Thoracic aorta (tissue), 2 donors: ENCODE measurements at regions not wholly inside any gene's neighbourhood (a gene's known extent, or its start where the extent isn't known, plus 50 kb on each side); places are given as distances from the start of the nearest gene placed in this dataset.

ENCODE experiments used
- ATAC-seq: fragments of 150-250 bp; one replicate; pipeline ENCODE4 v1.8.0; 2017; ENCODE audit warnings: low read depth; ENCODE audit not compliant: insufficient number of reproducible peaks, low FRiP score
- DNase-seq: peaks from one replicate; pipeline ENCODE4 v3.0.0-alpha.2; 2020; ENCODE audit warnings: low spot score
- H3K27ac ChIP-seq, 2 donors: fragments of 200-600 bp; sonication (generic); 1 replicate in 1 of 2; 2 replicates in 1 of 2; pipeline ENCODE4 v1.5.1; 2016; ENCODE audit warnings: mild to moderate bottlenecking in 2 of 2, moderate library complexity in 2 of 2
- H3K27me3 ChIP-seq: fragments of 200-600 bp; sonication (generic); replicated peaks from 2 replicates; pipeline ENCODE4 v1.6.0; 2016; ENCODE audit warnings: mild to moderate bottlenecking; ENCODE audit not compliant: insufficient read depth
- H3K36me3 ChIP-seq: fragments of 200-600 bp; sonication (generic); one replicate; pipeline ENCODE4 v1.5.1; 2016
- H3K4me1 ChIP-seq, 2 donors: fragments of 200-600 bp; sonication (generic); 1 replicate in 1 of 2; 2 replicates in 1 of 2; pipeline versions ENCODE4 v1.5.1 to v1.6.0; 2016; ENCODE audit warnings: low read depth in 2 of 2, mild to moderate bottlenecking in 1 of 2; ENCODE audit not compliant: control insufficient read depth in 1 of 2
- H3K4me3 ChIP-seq: fragments of 200-600 bp; sonication (generic); 2 replicates; pipeline ENCODE4 v1.5.1; 2016; ENCODE audit warnings: mild to moderate bottlenecking
- H3K9me3 ChIP-seq: fragments of 200-600 bp; sonication (generic); 2 replicates; pipeline ENCODE4 v1.5.1; 2016
- CTCF ChIP-seq: fragments of 200-600 bp; sonication (generic); IDR thresholded peaks from one replicate; pipeline ENCODE4 v1.5.1; 2019; ENCODE audit warnings: antibody characterized with exemption

DNA sequence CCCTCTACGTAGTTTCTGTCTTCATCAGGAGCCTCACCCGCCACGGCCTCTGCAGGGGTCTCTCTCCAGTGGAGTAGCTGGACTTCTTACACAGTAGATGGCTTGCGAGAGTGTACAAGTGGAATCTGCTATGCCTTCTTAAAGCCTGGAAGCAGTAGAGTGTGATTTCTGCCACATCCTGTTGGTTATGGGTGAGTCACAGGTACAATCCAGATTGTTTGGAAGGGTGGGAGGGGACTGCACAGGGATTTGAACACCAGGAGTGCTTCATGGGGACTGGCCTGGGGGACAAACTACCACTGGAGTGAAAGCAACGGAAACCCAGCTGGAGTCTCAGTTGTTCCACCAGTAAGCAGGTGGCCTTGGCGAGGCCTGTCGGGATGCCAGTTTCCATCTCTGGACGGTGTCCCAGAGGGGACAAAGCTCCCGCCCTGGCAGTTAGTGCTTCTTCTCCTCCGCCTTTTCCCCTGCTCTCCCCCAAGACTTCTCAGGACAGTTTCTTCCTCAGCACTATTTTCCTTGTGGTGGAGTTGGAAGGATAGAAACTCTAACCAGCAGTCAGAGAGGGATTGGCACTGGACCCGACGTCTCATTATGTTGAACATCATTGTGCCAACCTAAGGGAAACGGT lies 85.0 kb upstream of the RCN1 start:
- H3K4me3 ChIP-seq, result no peak overlapping the region

DNA sequence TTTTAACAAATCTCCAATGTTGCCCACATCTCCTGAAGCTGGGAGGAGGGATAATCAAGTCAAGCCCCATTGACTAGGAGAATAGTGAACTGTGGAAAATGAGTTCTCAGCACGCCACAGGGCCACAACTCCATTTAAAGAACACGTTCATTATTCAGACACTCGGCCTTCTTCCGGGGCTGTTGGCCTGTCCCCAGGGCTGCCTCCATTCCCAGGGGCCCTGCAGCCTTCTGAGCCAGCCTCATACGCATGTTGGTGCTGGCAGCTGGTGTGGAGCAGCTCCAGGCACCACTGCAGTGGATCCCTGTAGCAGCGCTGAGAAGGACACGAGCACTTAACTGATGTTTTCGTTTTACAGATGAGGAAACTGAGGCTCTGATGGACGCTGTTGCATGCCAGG lies 87.5 kb upstream of the RCN1 start:
- Histone ChIP-seq H3K4me1 (no peaks in the 10 kb centered on the region), H3K4me3 (no peak overlapping the region), H3K27ac (no peak overlapping the region), H3K36me3 (no peaks in the 10 kb centered on the region), H3K9me3 (no peaks in the 10 kb centered on the region), H3K27me3 (no peaks in the 10 kb centered on the region)
- no peak for TF ChIP-seq CTCF
- DNase-seq (no peak), ATAC-seq (no peak)

More for the DNA sequence above, 85.0 kb upstream of the RCN1 start:
- DNase-seq (no peak), ATAC-seq (no peak)
- Histone ChIP-seq H3K27ac (no peak overlapping the region), H3K36me3 (no peaks in the 10 kb centered on the region), H3K9me3 (no peaks in the 10 kb centered on the region), H3K4me1 (no peaks in the 10 kb centered on the region), H3K27me3 (no peaks in the 10 kb centered on the region)
- no peak for TF ChIP-seq CTCF

GRCh38 chr11:32002311-32002710 lies 88.6 kb upstream of the RCN1 start:
- Histone ChIP-seq H3K4me3 (no peak overlapping the region), H3K27me3 (no peaks in the 10 kb centered on the region), H3K4me1 (no peaks in the 10 kb centered on the region), H3K9me3 (no peaks in the 10 kb centered on the region), H3K27ac (no peak overlapping the region), H3K36me3 (no peaks in the 10 kb centered on the region)
- DNase-seq, result no peak
- ATAC-seq, result no peak
- no peak for TF ChIP-seq CTCF

GRCh38 chr11:31997955-31998354 lies 92.9 kb upstream of the RCN1 start:
- H3K27ac ChIP-seq, result no peak overlapping the region
- no peaks in the 10 kb centered on the region for H3K27me3 ChIP-seq
- H3K36me3 ChIP-seq, result no peaks in the 10 kb centered on the region
- ATAC-seq (no peak), DNase-seq (no peak)
- H3K4me3 ChIP-seq, result no peak overlapping the region
- TF ChIP-seq CTCF, result no peak
- peaks cover 0 to 6% of the 10 kb centered on the region in 2 donors for H3K4me1 ChIP-seq
- H3K9me3 ChIP-seq, result no peaks in the 10 kb centered on the region

DNA sequence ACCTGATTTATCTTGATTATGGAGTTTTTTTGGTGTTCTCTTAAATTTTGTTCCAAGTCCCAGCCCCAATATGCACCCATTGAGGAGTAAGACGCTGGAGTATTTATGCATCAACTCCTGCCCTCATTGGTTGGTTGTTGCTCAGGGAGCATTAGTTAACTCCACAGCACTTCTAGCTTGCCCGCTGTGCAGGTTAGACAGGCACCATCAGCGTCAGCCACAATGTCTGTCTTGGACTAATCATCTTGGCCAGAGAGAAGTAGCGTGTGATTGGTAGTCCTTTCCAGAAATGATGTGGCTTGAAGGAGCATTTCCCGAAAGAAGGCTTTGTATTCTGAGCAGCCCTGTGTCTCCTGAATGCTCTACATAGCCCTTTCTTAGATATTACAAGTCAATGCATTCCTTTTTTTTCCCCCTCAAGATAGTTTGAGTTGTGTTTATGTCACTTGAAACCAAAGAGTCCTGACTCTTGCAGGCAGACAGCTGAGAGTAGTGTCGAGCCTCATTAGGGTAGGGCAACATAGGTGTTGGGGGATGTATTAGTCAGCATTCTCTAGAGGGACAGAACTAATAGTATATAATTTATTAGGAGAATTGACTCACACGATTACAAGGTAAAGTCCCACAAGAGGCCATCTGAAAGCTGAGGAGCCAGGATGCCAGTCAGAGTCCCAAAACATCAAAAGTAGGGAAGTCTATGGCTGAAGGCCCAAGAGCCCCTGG lies 94.6 kb upstream of the RCN1 start:
- DNase-seq, result no peak
- ATAC-seq, result no peak
- Histone ChIP-seq H3K27me3 (no peaks in the 10 kb centered on the region), H3K9me3 (no peaks in the 10 kb centered on the region), H3K36me3 (no peaks in the 10 kb centered on the region), H3K4me3 (no peak overlapping the region), H3K4me1 (peaks cover 0 to 6% of the 10 kb centered on the region in 2 donors), H3K27ac (no peak overlapping the region)
- no peak for TF ChIP-seq CTCF
